ENCODE measurements at regions not wholly inside any gene's neighbourhood (a gene's known extent, or its start where the extent isn't known, plus 50 kb on each side); places are given as distances from the start of the nearest gene placed in this dataset.

DNA sequence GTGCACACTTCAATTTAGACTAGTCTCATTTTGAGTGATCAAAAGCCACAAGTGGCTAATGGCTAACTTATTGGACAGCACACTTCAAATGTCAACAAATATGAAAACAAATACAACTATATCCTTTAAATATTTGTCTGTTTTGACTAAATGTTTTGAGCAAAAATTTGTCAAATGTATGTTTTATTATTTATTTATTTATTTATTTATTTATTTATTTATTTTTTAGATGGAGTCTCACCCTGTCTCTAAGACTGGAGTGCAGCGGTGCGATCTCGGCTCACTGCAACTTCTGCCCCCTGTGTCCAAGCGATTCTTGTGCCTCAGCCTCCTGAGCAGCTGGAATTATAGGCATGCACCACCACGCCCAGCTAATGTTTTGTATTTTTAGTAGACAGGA, 1392.1 kb upstream of the WWC1 start:
- no peaks in the 10 kb centered on the region for H3K36me3 ChIP-seq
- TF ChIP-seq, protein P1, sequence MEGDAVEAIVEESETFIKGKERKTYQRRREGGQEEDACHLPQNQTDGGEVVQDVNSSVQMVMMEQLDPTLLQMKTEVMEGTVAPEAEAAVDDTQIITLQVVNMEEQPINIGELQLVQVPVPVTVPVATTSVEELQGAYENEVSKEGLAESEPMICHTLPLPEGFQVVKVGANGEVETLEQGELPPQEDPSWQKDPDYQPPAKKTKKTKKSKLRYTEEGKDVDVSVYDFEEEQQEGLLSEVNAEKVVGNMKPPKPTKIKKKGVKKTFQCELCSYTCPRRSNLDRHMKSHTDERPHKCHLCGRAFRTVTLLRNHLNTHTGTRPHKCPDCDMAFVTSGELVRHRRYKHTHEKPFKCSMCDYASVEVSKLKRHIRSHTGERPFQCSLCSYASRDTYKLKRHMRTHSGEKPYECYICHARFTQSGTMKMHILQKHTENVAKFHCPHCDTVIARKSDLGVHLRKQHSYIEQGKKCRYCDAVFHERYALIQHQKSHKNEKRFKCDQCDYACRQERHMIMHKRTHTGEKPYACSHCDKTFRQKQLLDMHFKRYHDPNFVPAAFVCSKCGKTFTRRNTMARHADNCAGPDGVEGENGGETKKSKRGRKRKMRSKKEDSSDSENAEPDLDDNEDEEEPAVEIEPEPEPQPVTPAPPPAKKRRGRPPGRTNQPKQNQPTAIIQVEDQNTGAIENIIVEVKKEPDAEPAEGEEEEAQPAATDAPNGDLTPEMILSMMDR (IDR thresholded peaks at IDR 0.05; ENCODE audit: low read depth, low read length), result no peak
- no peak overlapping the region for H3K27ac ChIP-seq
- no peaks in the 10 kb centered on the region for H3K4me1 ChIP-seq (ENCODE audit: low read depth)
- DNase-seq (ENCODE audit: low read depth in 1 of 2, low spot score in 1 of 2), result no peak
- no peaks in the 10 kb centered on the region for H3K9me3 ChIP-seq (ENCODE audit: low read depth)
- H3K4me3 ChIP-seq, result no peak overlapping the region
- H3K27me3 ChIP-seq, result no peaks in the 10 kb centered on the region

DNA sequence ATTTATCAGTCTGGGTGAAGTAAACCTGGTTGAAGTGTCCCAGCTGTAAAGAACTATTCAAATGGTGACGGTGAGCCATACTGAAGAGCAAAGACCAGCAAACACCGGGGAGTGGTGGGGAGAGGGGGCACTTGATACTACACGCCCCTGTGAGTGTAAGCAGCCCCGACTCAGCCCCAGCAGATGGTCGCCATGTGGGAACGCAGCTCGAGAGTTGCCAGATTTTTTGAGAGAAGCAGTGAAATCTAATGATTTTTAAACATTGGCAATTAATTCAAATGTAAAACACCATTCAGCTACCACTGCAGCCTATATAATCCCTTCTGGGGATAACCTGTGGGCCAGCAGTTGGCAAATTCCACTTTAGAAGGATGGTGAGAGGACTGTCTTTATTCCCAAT, 1386.9 kb upstream of the WWC1 start:
- H3K36me3 ChIP-seq, result no peaks in the 10 kb centered on the region
- H3K27ac ChIP-seq, result no peak overlapping the region
- TF ChIP-seq, protein P1 (IDR thresholded peaks at IDR 0.05; ENCODE audit: low read depth, low read length), result no peak
- DNase-seq (ENCODE audit: low read depth in 1 of 2, low spot score in 1 of 2), result no peak
- H3K4me3 ChIP-seq, result no peak overlapping the region
- no peaks in the 10 kb centered on the region for H3K4me1 ChIP-seq (ENCODE audit: low read depth)
- no peaks in the 10 kb centered on the region for H3K27me3 ChIP-seq
- H3K9me3 ChIP-seq (ENCODE audit: low read depth), result no peaks in the 10 kb centered on the region

DNA sequence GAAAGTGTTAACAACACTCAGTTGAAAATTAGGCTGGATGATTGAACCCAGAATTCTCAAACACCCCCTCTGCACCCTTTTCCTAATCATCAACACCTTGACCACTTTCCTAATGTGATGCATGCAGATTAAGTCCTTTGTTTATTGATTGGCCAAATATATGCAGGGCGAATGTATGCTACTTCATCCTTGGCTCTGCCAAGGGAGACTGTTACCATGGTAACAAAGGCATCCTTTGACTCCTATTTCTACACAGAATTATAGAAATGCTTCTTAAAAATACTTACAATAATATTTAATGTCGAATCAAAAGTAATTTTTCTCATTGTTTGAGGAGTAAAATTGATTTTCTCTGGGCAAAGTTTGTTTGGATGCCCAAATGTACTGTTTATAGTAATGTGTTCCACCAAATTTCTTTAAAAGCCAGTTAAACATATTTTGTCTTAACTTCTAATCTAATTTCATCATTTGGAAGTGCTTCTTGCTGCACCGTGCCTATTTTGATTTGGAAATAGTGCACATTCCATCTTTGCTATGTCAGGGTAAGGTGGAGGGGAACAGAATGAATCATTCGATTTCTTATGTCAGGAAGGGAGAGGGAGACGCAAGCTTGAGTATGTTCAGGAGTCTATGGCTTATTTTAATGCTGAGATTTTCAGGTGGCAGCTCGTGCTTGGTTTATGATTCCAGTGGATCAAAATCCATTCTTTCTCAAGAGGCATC, 1384.3 kb upstream of the WWC1 start:
- TF ChIP-seq, protein P1 (IDR thresholded peaks at IDR 0.05; ENCODE audit: low read depth, low read length), result no peak
- Histone ChIP-seq H3K36me3 (no peaks in the 10 kb centered on the region), H3K4me1 (ENCODE audit: low read depth) (no peaks in the 10 kb centered on the region), H3K27ac (no peak overlapping the region), H3K4me3 (no peak overlapping the region), H3K27me3 (no peaks in the 10 kb centered on the region), H3K9me3 (ENCODE audit: low read depth) (no peaks in the 10 kb centered on the region)
- peak in 1 of 2 donors; percentile 78 for DNase-seq (ENCODE audit: low read depth in 1 of 2, low spot score in 1 of 2)

DNA sequence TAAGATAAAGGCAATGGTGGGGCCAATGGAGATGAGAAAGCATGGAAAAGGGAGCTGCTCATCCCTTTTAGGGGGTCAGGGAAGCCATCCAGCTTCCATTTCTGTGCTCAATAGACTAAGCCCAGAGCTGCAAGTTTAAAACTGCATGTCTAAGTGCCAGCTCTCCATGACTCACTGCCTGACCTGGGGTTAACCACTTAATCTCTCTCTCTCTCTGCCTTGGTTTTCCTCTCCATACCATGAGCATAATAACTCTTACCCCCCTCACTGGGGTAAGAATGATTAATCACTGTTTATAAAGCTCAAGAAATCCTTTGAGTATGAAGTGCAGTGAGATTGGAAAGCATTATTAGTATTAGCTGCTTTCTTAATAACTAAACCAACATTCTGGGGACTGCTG, 1382.4 kb upstream of the WWC1 start:
- DNase-seq (ENCODE audit: low read depth in 1 of 2, low spot score in 1 of 2), result peak in 1 of 2 donors; percentile 77
- TF ChIP-seq, protein P1 (IDR thresholded peaks at IDR 0.05; ENCODE audit: low read depth, low read length), result no peak
- no peak overlapping the region for H3K27ac ChIP-seq
- H3K36me3 ChIP-seq, result no peaks in the 10 kb centered on the region
- no peaks in the 10 kb centered on the region for H3K4me1 ChIP-seq (ENCODE audit: low read depth)
- no peaks in the 10 kb centered on the region for H3K9me3 ChIP-seq (ENCODE audit: low read depth)
- H3K27me3 ChIP-seq, result no peaks in the 10 kb centered on the region
- no peak overlapping the region for H3K4me3 ChIP-seq

DNA sequence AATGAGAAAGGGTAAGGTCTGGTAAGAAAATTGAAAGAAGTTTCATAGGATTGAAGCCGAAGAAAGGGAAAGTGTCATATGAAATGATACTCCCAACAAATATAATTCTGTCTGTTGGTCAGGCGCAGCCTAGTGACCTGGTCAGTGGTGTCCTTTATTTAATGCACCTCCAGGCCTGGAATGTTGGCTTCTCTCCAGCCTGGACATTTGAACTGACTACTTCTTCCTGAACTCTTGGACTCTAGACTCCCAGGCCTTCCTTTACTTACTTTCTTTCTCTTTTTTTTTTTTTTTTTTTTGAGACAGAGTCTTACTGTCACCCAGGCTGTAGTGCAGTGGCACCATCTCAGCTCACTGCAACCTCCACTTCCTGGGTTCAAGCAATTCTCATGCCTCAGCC, 1381.5 kb upstream of the WWC1 start:
- H3K36me3 ChIP-seq, result no peaks in the 10 kb centered on the region
- TF ChIP-seq, protein P1 (IDR thresholded peaks at IDR 0.05; ENCODE audit: low read depth, low read length), result no peak
- no peaks in the 10 kb centered on the region for H3K4me1 ChIP-seq (ENCODE audit: low read depth)
- H3K4me3 ChIP-seq, result no peak overlapping the region
- H3K27me3 ChIP-seq, result no peaks in the 10 kb centered on the region
- H3K27ac ChIP-seq, result no peak overlapping the region
- no peak for DNase-seq (ENCODE audit: low read depth in 1 of 2, low spot score in 1 of 2)
- no peaks in the 10 kb centered on the region for H3K9me3 ChIP-seq (ENCODE audit: low read depth)

Measured in cardiac muscle cell (in vitro differentiated cells and primary cell).